ENCODE measurements at regions not wholly inside any gene's neighbourhood (a gene's known extent, or its start where the extent isn't known, plus 50 kb on each side); places are given as distances from the start of the nearest gene placed in this dataset.

DNA sequence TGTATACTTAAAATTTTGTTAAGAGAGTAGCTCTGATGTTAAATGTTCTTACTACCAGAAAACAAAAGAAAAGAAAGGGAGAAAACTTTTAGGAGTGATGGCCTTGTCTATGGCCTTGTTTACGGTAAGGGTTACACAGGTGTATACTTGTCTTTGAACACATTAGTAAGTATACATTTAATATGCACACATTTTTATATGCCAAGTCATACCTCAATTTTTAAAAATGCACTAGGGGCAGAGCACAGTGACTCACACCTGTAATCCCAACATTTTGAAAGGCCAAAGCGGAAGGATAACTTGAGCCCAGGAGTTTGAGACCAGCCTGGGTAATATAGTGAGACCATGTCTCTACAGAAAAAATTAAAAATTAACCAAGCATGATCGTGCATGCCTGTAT is 166.7 kb upstream of the SNX2 start:
- TF ChIP-seq, protein P1, sequence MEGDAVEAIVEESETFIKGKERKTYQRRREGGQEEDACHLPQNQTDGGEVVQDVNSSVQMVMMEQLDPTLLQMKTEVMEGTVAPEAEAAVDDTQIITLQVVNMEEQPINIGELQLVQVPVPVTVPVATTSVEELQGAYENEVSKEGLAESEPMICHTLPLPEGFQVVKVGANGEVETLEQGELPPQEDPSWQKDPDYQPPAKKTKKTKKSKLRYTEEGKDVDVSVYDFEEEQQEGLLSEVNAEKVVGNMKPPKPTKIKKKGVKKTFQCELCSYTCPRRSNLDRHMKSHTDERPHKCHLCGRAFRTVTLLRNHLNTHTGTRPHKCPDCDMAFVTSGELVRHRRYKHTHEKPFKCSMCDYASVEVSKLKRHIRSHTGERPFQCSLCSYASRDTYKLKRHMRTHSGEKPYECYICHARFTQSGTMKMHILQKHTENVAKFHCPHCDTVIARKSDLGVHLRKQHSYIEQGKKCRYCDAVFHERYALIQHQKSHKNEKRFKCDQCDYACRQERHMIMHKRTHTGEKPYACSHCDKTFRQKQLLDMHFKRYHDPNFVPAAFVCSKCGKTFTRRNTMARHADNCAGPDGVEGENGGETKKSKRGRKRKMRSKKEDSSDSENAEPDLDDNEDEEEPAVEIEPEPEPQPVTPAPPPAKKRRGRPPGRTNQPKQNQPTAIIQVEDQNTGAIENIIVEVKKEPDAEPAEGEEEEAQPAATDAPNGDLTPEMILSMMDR (IDR thresholded peaks at IDR 0.05): no peak
- TF ChIP-seq POLR2A (IDR thresholded peaks at IDR 0.05): no peak

All from uterus (tissue), 2 donors.